Neuronal stem cell (in vitro differentiated cells): ENCODE measurements at regions not wholly inside any gene's neighbourhood (a gene's known extent, or its start where the extent isn't known, plus 50 kb on each side); places are given as distances from the start of the nearest gene placed in this dataset.

Source experiments
- DNase-seq: peaks from one replicate; pipeline ENCODE4 v3.0.0-alpha.2; 2013; ENCODE audit warnings: low spot score
- H2AFZ ChIP-seq: one replicate; pipeline ENCODE4 v1.6.1; 2013; ENCODE audit warnings: mild to moderate bottlenecking, low read length, inconsistent platforms
- H2AK5ac ChIP-seq: 2 replicates; pipeline ENCODE4 v1.6.1; 2013; ENCODE audit warnings: low read depth, mild to moderate bottlenecking, inconsistent platforms, low read length, moderate library complexity, mixed read lengths
- H2BK120ac ChIP-seq: 2 replicates; pipeline ENCODE4 v1.6.1; 2013; ENCODE audit warnings: low read depth, mild to moderate bottlenecking, inconsistent platforms, low read length, moderate library complexity, mixed read lengths
- H2BK12ac ChIP-seq: one replicate; pipeline ENCODE4 v1.6.1; 2013; ENCODE audit warnings: low read length, inconsistent platforms
- H2BK15ac ChIP-seq: 2 replicates; pipeline ENCODE4 v1.6.1; 2013; ENCODE audit warnings: mild to moderate bottlenecking, low read length, inconsistent platforms, mixed read lengths
- H2BK5ac ChIP-seq: one replicate; pipeline ENCODE4 v1.6.1; 2013; ENCODE audit warnings: inconsistent platforms, mild to moderate bottlenecking, low read length, moderate library complexity
- H3K14ac ChIP-seq: one replicate; pipeline ENCODE4 v1.6.1; 2013; ENCODE audit warnings: low read length, inconsistent platforms
- H3K18ac ChIP-seq: 2 replicates; pipeline ENCODE4 v1.6.1; 2013; ENCODE audit warnings: low read length, inconsistent platforms
- H3K23ac ChIP-seq: 2 replicates; pipeline ENCODE4 v1.6.1; 2013; ENCODE audit warnings: low read depth, mild to moderate bottlenecking, mixed read lengths, low read length, inconsistent platforms; ENCODE audit not compliant: poor library complexity
- H3K27ac ChIP-seq: replicated peaks from 3 replicates; pipeline ENCODE4 v1.5.1; 2013; ENCODE audit warnings: low read length, inconsistent platforms
- H3K27me3 ChIP-seq, 3 experiments: 2 replicates each; pipeline ENCODE4 v1.6.1; 2013; ENCODE audit warnings: low read length in 3 of 3, mild to moderate bottlenecking in 2 of 3, inconsistent platforms in 1 of 3, low read depth in 1 of 3, mixed read lengths in 1 of 3, moderate library complexity in 1 of 3; ENCODE audit not compliant: control insufficient read depth in 3 of 3, insufficient read depth in 3 of 3
- H3K36me3 ChIP-seq, 2 donors: replicated peaks in 1 of 2; 2 replicates each; pipeline ENCODE4 v1.6.1; 2013; ENCODE audit warnings: low read length in 2 of 2; ENCODE audit not compliant: control insufficient read depth in 2 of 2, insufficient read depth in 2 of 2
- H3K4ac ChIP-seq: 2 replicates; pipeline ENCODE4 v1.6.1; 2013; ENCODE audit warnings: inconsistent platforms, mild to moderate bottlenecking, low read length, moderate library complexity
- H3K4me1 ChIP-seq, 2 donors: 1 replicate in 1 of 2; 2 replicates in 1 of 2; pipeline ENCODE4 v1.6.1; 2013; ENCODE audit warnings: low read length in 2 of 2, low read depth in 1 of 2; ENCODE audit not compliant: control insufficient read depth in 2 of 2, insufficient read depth in 1 of 2
- H3K4me2 ChIP-seq: one replicate; pipeline ENCODE4 v1.6.1; 2013; ENCODE audit warnings: mild to moderate bottlenecking, low read length, inconsistent platforms; ENCODE audit not compliant: insufficient read depth, poor library complexity, severe bottlenecking
- H3K4me3 ChIP-seq, 2 donors: 2 replicates each; pipeline ENCODE4 v1.5.1; 2013; ENCODE audit warnings: low read length in 2 of 2, mild to moderate bottlenecking in 2 of 2, inconsistent platforms in 1 of 2, moderate library complexity in 1 of 2
- H3K79me1 ChIP-seq: one replicate; pipeline ENCODE4 v1.6.1; 2013; ENCODE audit warnings: low read depth, mild to moderate bottlenecking, inconsistent platforms, low read length, moderate library complexity
- H3K9ac ChIP-seq: one replicate; pipeline ENCODE4 v1.6.1; 2013; ENCODE audit warnings: mild to moderate bottlenecking, low read depth, low read length, inconsistent platforms; ENCODE audit not compliant: poor library complexity
- H3K9me3 ChIP-seq, 2 donors: replicated peaks in 1 of 2; 2 replicates each; pipeline versions ENCODE3 to v1.6.1; 2013; ENCODE audit warnings: low read length in 2 of 2, mild to moderate bottlenecking in 2 of 2, inconsistent platforms in 1 of 2, low read depth in 1 of 2, mixed read lengths in 1 of 2, moderate library complexity in 1 of 2; ENCODE audit not compliant: control insufficient read depth in 2 of 2, insufficient read depth in 1 of 2
- H4K8ac ChIP-seq: one replicate; pipeline ENCODE4 v1.6.1; 2013; ENCODE audit warnings: low read depth, mild to moderate bottlenecking, inconsistent platforms, low read length, moderate library complexity
- H4K91ac ChIP-seq: one replicate; pipeline ENCODE4 v1.6.1; 2013; ENCODE audit warnings: low read length, low read depth, mild to moderate bottlenecking, inconsistent platforms; ENCODE audit not compliant: poor library complexity
- WGBS, 2 donors: extraction: QIAGEN DNeasy Blood & Tissue Kit; methylation state at CpG; one replicate each; pipeline ENCODE4 v1.1.7; 2013; ENCODE audit warnings: missing lambda C conversion rate in 2 of 2, mixed read lengths in 1 of 2; ENCODE audit not compliant: insufficient read length in 2 of 2, insufficient replicate concordance in 1 of 2; ENCODE audit errors: extremely low coverage in 2 of 2; 5-methylcytosine and 5-hydroxymethylcytosine counted together

DNA sequence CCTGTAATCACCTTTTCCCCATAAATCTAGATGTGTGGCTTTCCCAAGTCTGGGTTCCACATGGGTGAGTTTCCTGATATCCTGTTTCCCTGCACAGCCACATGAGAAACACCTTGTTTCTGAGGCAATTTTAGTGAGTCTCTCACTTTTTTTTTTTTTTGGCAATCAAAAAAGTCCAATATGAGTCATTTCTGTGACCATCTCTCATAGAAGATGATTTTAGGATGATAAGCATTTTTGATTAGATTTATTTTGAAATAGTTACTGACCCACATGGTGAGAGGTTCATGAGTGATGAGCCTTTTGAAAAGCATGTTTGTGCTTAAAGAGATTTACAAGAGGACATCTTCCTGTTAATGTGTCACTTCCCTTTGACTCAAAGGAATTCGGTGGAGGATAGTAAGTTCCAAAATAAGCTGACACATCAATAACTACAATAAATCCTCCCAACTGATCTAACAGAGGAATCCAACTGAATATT, 464.0 kb downstream of the INHBA start:
- Histone ChIP-seq H4K8ac (no peak overlapping the region), H3K9ac (no peak overlapping the region), H3K9me3 (no peaks in the 10 kb centered on the region), H2AK5ac (no peak overlapping the region), H3K4ac (no peak overlapping the region), H3K27me3 (no peaks in the 10 kb centered on the region), H3K4me3 (no peak overlapping the region), H3K4me1 (peaks cover 0 to 6% of the 10 kb centered on the region in 2 donors), H3K23ac (no peak overlapping the region), H3K79me1 (no peaks in the 10 kb centered on the region), H2BK5ac (no peak overlapping the region), H3K14ac (no peak overlapping the region), H2BK12ac (no peak overlapping the region), H3K18ac (no peak overlapping the region), H4K91ac (no peak overlapping the region), H2BK120ac (no peak overlapping the region), H2BK15ac (no peak overlapping the region), H3K27ac (no peak overlapping the region), H3K4me2 (no peak overlapping the region), H3K36me3 (no peaks in the 10 kb centered on the region), H2AFZ (no peak overlapping the region)
- no CpG with 5 or more reads among the region's 1 CpG for WGBS, 2 donors
- DNase-seq = no peak

GRCh38 chr7:41237956-41238355, 464.9 kb downstream of the INHBA start:
- Histone ChIP-seq H3K4me2 (no peak overlapping the region), H3K4me3 (no peak overlapping the region), H4K8ac (no peak overlapping the region), H2BK12ac (no peak overlapping the region), H3K79me1 (no peaks in the 10 kb centered on the region), H3K4ac (no peak overlapping the region), H4K91ac (no peak overlapping the region), H3K18ac (no peak overlapping the region), H3K9me3 (no peaks in the 10 kb centered on the region), H3K14ac (no peak overlapping the region), H2BK120ac (no peak overlapping the region), H3K36me3 (no peaks in the 10 kb centered on the region), H3K4me1 (peaks cover 0 to 6% of the 10 kb centered on the region in 2 donors), H2BK5ac (no peak overlapping the region), H3K27ac (no peak overlapping the region), H3K23ac (no peak overlapping the region), H2AFZ (no peak overlapping the region), H2AK5ac (no peak overlapping the region), H3K27me3 (no peaks in the 10 kb centered on the region), H3K9ac (no peak overlapping the region), H2BK15ac (no peak overlapping the region)
- WGBS, 2 donors = no CpG with 5 or more reads among the region's 4 CpGs
- DNase-seq = no peak

GRCh38 chr7:41232086-41232485, 470.8 kb downstream of the INHBA start:
- Histone ChIP-seq H3K27ac (no peak overlapping the region), H2BK120ac (no peak overlapping the region), H3K9ac (no peak overlapping the region), H3K4me3 (no peak overlapping the region), H2AFZ (no peak overlapping the region), H3K9me3 (peaks cover 2 to 12% of the 10 kb centered on the region in 2 donors), H2BK12ac (no peak overlapping the region), H3K23ac (no peak overlapping the region), H2BK5ac (no peak overlapping the region), H2AK5ac (no peak overlapping the region), H3K79me1 (no peaks in the 10 kb centered on the region), H4K8ac (no peak overlapping the region), H3K36me3 (no peaks in the 10 kb centered on the region), H3K4me2 (no peak overlapping the region), H3K4ac (no peak overlapping the region), H3K14ac (no peak overlapping the region), H4K91ac (no peak overlapping the region), H3K27me3 (no peaks in the 10 kb centered on the region), H2BK15ac (no peak overlapping the region), H3K4me1 (no peaks in the 10 kb centered on the region), H3K18ac (no peak overlapping the region)
- no CpG with 5 or more reads among the region's 2 CpGs for WGBS, 2 donors
- DNase-seq = no peak

DNA sequence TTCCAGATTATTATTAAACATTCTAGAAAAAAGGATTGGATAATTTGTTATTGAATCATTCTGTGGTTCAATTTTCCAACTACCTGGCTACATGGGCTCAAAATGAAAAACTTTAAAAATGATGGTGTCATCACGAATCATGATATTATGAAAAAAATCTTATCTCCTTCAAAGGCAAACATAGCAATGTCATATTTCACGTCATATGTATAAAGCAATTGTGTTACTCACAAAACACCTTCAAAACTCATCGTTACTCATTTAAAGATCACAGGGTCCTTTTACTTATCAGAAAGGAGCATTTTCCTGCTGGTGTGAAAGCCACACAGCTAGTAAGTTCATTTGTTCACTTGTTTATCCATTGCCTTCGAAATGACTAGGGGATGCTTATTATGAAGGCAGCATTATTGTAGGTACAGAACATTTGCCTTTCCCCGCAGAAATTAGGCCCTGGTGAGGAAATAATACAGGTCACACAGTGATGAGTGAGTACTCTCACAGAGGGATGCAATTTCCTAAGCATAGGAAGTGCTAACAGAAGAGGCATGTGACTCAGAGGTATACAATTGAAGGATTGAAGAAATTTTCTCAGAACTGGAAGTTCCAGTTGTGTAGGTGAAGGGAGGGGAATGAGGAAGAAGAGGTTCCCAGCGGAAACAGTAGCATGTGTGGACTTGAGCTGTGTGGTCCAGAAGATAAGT, 478.7 kb downstream of the INHBA start:
- no peaks in the 10 kb centered on the region for H3K27me3 ChIP-seq
- H3K4me1 ChIP-seq = peaks cover 0 to 4% of the 10 kb centered on the region in 2 donors
- no peak overlapping the region for H2BK5ac ChIP-seq
- H3K4me2 ChIP-seq = no peak overlapping the region
- H2BK12ac ChIP-seq = no peak overlapping the region
- no peaks in the 10 kb centered on the region for H3K9me3 ChIP-seq
- H2BK120ac ChIP-seq = no peak overlapping the region
- DNase-seq = no peak
- no peak overlapping the region for H3K18ac ChIP-seq
- no peak overlapping the region for H3K27ac ChIP-seq
- no peak overlapping the region for H4K91ac ChIP-seq
- H3K36me3 ChIP-seq = no peaks in the 10 kb centered on the region
- peak overlapping the region; percentile 35 for H2AFZ ChIP-seq
- no peak overlapping the region for H4K8ac ChIP-seq
- no peak overlapping the region for H3K4me3 ChIP-seq
- no peak overlapping the region for H3K4ac ChIP-seq
- no peak overlapping the region for H3K9ac ChIP-seq
- H3K14ac ChIP-seq = no peak overlapping the region
- no peak overlapping the region for H3K23ac ChIP-seq
- H2AK5ac ChIP-seq = no peak overlapping the region
- H2BK15ac ChIP-seq = no peak overlapping the region
- WGBS, 2 donors = no CpG with 5 or more reads among the region's 6 CpGs
- H3K79me1 ChIP-seq = no peaks in the 10 kb centered on the region
